ENCODE measurements at regions not wholly inside any gene's neighbourhood (a gene's known extent, or its start where the extent isn't known, plus 50 kb on each side); places are given as distances from the start of the nearest gene placed in this dataset.

DNA sequence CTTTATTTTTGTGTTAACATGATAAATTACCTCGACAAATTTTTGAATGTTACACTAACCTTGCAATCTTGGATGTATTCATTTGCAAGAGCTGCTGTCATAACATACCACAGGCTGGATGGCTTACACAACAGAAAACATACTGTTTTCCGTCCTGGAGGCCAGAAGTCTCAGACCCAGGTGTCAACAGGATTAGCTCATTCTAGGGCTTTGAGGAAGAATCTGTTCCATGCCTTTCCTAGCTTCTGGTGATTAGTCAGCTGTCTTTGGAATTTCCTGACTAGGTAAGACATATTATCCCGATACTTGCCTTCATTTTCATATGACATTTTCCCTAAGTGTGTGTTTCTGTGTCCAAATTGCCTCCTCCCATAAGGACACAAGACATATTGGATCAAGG is 188.6 kb upstream of the CDH19 start:
- POLR2A ChIA-PET = no interaction called here
- CTCF ChIA-PET = no interaction called here

DNA sequence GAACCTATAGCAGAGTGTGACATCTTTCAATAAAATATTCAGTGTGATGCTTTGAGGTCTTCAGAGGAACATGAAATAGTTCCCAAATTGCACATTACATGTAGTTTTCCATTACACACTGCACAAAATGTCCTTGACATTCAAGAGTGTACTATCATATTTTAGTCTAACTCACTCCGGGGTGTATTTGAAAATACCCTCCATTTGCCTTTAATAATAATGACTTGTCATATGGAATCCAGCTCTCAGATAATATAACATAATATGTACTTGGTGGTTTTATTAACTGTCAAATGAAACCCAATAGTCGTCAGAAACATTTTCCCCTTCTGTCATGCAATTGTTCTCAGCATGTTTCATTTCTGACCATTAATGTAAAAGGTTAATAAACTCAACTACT is 176.7 kb upstream of the CDH19 start:
- POLR2A ChIA-PET = no interaction called here

GRCh38 chr18:66778048-66778447 is 174.2 kb upstream of the CDH19 start:
- CTCF ChIA-PET = no interaction called here
- POLR2A ChIA-PET = no interaction called here

More for the DNA sequence above, 176.7 kb upstream of the CDH19 start:
- CTCF ChIA-PET = no interaction called here

DNA sequence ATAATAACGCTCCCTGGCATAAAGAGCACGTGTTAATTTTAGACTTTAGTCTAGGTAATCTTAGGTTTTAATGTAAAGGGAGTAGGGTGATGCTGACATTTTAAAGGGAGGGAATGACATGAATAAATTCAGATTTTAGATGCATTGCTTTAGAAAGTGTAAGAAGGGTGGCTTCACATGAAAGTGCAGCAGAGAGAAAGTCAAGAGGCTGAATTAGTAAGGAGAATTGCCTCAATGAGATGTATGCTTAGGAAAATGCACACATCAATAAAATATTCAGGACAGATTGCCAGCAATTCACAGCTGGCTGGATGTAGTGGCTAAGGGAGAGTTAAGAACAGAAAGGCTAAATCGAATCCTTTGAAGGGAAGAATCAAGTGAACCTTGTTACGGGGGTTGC is 165.5 kb upstream of the CDH19 start:
- ChIA-PET POLR2A (interaction anchor here (0.6 kb wide), 1 partner anchor 1221 kb away, joined by 3 read pairs; no protein-coding TSS in a partner anchor), CTCF (no interaction called here)

- CTCF ChIA-PET = no interaction called here
- POLR2A ChIA-PET = no interaction called here
Measured at GRCh38 chr18:66764230-66764629, 160.3 kb upstream of the CDH19 start.

DNA sequence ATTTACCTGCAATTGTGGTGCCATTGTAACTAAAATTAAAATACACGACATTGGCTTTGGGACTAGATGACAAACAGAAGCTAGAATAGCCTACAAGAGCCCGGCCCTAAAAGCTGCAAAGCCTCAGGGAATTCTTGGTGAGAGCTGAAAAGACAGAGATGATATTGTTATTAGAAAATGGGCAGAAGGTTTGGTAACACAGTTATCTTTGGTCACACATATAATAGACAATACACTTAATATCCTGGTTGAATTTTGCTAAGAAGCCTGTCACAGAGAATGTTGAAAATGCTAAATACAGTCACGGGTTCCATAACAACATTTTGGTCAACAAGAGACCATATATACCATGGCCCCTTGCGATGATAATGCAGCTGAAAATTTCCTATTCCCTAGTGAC is 157.3 kb upstream of the CDH19 start:
- ChIA-PET CTCF (no interaction called here), POLR2A (no interaction called here)

GRCh38 chr18:66760559-66760958 is 156.7 kb upstream of the CDH19 start:
- ChIA-PET CTCF (no interaction called here), POLR2A (no interaction called here)

DNA sequence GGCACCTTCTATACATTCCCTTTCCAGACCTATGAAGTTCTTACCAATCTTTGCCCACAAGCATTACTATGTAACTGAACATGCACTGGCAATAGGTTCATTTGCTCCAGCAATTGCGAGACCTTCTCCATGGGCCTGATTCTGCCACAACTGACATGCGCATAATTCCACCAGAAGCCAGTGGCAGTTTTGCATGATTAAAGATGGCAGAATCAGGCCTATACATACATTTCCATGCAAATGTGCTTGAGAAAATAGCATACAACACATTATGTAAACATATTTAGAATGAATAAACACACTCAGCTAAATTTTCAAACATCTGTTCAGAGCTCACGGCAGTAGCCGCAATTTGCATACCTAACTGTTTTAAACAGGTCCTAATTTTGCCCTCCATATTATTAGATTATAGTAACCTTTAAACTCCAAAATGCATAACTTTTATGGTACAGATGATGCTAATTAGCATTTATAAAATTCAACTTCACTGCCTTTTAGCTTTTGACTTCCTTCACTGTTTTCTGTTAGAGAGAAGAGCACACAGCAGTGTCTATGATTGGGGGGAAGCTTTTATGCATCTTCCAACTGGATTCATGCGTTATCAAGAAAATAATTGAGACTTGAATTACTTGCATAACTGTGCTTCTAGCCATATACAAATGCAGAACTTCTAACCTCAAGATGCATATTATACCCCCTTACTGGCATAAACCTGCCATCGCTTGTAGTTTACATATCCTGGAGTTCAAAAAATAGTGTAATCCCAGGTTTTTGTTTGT is 155.3 kb upstream of the CDH19 start:
- ChIA-PET CTCF (no interaction called here), POLR2A (no interaction called here)

- POLR2A ChIA-PET = no interaction called here
- CTCF ChIA-PET = no interaction called here
Measured at GRCh38 chr18:66757946-66758345, 154.1 kb upstream of the CDH19 start.

DNA sequence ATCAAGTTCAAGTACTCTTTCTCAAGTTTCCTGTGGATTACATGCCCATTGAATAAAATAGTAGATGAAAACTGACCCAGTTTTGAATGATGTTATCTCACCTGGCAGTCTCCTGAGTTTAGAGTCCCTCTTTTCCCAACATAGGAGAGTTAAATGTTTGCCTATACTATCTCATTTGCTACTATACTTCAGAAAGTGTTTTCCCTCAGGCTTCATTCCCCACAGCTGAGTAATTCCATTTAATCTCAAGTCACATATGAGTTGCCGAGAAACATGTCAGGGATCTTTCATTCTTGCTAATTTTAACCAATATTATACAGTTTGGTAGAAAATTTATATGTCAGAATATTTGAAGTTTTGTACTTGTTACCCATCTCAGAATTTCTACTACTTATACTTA is 150.4 kb upstream of the CDH19 start:
- CTCF ChIA-PET = no interaction called here
- POLR2A ChIA-PET = no interaction called here

- CTCF ChIA-PET = no interaction called here
- POLR2A ChIA-PET = no interaction called here
Measured at GRCh38 chr18:66752733-66753132, 148.8 kb upstream of the CDH19 start.

GRCh38 chr18:66749481-66750035 is 145.7 kb upstream of the CDH19 start:
- POLR2A ChIA-PET = no interaction called here
- CTCF ChIA-PET = no interaction called here

- ChIA-PET POLR2A (no interaction called here), CTCF (no interaction called here)
Measured at GRCh38 chr18:66749030-66749429, 145.1 kb upstream of the CDH19 start.

DNA sequence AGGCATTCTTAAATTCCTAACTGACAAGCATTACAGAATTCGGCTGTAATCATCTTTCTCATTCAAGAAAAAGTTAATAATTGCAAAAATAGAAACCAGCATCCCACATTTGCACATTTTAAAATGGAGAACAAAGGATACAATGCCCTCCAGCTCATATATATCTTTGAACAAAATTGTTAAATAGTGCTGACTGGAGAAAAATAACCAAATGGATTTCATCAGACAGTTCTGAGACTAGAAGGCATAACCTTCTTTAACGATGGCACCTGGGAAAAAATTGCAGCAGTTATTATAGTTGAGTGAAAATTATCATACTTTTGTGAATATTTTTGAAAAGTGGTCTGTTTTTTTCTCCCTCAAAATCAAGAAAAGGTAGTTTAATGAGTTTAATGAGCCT is 138.9 kb upstream of the CDH19 start:
- ChIA-PET POLR2A (no interaction called here), CTCF (no interaction called here)

GRCh38 chr18:66735933-66736332 is 132.0 kb upstream of the CDH19 start:
- ChIA-PET POLR2A (no interaction called here), CTCF (no interaction called here)

DNA sequence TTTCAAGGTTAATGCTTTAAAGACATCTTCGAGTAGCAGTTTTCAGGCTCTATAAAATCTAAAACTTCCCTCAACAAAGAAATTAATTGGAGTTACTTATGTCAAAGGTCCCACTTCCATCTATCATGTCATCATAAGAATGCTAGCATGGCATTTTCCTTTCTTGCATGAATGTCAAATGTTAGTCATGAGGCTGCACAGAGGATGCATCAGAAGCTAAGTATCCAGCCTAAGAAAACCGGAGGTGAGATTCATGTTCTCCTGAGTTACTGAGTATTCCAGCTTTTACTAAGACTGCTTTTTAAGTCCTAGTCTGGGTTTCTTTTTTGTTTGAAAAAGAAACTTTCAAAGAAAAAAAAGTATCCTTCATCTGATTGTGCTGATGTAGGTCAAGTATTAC is 130.6 kb upstream of the CDH19 start:
- POLR2A ChIA-PET = no interaction called here
- CTCF ChIA-PET = no interaction called here

DNA sequence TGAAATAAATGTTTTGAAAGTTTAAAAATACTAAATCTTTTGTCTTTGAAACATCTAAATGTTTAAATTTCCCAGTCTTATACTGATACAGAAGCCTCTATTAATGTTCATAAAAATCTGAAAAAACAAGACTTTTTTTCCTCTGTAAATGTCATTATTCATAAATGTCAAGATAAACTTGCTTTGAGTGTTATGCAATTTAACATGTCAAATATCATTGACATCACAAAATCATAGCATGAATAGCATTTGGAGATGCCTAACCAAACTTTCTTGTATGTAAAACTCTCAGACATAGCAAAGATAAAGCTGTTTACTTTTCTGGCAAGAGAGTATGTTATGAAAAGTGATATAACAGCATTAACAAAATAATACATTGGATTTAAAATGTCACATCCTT is 128.0 kb upstream of the CDH19 start:
- POLR2A ChIA-PET = no interaction called here

GRCh38 chr18:66729442-66730239 is 125.8 kb upstream of the CDH19 start:
- POLR2A ChIA-PET = no interaction called here
- CTCF ChIA-PET = no interaction called here

More for the DNA sequence above, 128.0 kb upstream of the CDH19 start:
- CTCF ChIA-PET = no interaction called here

- ChIA-PET CTCF (no interaction called here), POLR2A (no interaction called here)
Measured at GRCh38 chr18:66728951-66729350, 125.1 kb upstream of the CDH19 start.

- ChIA-PET POLR2A (no interaction called here), CTCF (no interaction called here)
Measured at GRCh38 chr18:66727991-66728390, 124.1 kb upstream of the CDH19 start.

DNA sequence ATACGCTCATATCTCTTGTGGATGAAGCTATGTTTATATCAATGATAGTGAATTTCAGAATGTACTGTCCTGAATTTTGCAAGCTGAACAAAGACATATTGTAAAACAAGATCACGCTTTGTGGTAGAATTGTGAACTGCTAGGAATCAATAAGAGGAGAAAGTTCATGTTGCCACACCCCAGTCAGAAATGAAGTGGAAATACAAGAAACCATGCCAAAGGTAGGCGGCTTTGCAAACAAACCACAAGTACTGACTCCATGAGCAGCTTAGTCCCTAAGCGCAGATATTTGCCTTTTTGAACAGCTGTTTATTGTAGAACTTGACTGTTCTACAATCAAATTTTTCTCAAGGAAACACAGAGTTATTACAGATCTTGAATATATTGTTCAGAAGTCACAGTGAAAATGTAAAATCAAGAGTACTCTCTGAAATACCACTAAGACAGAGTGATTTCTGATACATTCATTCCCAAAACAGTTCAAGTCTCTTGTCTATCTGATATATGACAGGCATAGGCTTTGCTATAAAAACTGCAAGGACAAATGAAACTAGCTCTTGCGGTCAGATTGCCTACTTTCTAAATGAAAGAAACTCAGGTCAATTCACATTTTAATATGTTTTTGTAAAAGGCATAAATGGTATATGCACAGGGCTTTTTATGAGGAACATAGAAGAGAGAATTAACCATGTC is 120.9 kb upstream of the CDH19 start:
- POLR2A ChIA-PET = no interaction called here
- CTCF ChIA-PET = no interaction called here
